HuH-7.5 (cell line): ENCODE measurements at regions not wholly inside any gene's neighbourhood (a gene's known extent, or its start where the extent isn't known, plus 50 kb on each side); places are given as distances from the start of the nearest gene placed in this dataset.
"Not testable (repeated sequence)": the region's sequence is repeated elsewhere in the genome, so short reads cannot be mapped to it uniquely, and the experiment has no call there.

Source experiments
- DNase-seq: peaks from one replicate; pipeline ENCODE4 v3.0.0; 2011; ENCODE audit warnings: low spot score

DNA sequence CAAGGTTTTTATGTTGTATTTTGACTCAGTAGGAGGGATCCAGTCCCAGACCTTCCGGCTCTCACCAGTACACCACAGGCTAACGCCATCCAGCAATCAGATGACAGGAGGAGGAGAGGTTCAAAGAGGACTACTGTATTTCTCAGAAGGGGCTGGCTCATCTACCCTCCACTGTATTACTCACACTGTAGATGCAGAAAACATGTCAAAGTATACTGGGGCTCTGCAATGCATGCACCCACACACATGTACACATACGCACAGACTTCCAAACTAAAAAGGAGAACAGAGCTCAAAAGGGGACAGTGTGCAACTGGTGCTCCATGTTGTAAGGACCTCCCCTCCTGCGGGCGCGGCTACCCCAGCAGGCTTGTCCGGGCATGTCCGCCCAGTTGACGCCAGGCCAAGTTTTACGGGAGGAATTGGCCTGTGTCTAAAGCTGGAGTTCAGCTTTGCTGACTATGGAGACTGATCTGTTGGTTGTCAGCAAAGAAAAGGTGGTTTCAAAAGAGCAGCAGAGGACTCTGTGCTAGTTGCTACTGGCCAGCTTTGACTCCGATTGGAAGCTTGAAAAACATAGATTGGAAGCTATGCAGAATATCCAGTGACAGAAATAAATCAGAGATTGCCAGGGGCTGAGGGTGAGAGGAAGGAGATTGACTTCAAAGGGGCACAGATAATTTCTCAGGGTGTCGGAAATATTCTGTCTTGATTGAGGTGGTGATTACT lies 314.2 kb downstream of the DLEU7 start:
- no peak for DNase-seq

DNA sequence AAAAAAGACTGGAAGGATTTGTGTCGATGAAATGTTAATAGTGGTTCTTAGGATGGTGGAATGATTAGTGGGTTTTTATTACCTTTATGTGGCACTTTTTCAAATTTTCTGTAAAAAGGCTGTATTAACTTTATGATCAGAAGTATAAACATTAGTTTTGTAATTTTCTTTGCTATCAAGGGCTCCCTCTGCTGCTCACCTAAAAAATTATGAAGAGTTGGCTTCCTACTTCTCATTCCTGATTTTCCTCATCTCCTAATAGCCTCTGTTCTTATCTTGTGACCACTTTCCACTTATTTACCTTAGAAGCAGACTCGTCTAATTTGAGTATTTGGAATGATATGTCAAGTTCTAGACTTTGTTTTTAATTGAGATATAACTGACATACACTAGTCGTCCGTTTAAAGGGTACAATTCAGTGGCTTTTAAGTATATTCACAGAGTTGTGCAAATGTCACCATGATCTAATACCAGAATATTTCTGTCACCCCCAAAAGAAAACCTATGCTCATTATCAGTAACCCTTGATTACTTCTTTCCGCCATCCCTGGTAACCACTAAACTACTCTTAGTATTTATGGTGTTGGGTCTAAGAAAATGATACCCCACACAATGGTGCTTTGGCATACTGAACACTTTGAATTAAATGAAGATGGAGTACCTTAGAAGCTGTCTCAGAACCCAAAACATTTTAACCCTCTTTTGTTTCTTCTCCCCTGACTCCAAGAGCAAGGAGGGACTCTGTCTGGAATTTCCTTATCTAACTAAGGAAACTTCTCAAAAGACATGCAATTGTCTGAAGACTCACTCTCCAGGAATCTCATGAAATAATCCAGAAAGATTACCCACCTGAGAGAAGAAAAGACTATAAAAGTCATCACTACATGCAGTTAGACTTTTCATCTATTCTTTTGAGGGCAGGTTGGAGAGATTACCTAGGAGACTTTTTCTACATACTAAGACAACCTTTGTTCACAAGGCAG lies 311.3 kb downstream of the DLEU7 start:
- no peak for DNase-seq

DNA sequence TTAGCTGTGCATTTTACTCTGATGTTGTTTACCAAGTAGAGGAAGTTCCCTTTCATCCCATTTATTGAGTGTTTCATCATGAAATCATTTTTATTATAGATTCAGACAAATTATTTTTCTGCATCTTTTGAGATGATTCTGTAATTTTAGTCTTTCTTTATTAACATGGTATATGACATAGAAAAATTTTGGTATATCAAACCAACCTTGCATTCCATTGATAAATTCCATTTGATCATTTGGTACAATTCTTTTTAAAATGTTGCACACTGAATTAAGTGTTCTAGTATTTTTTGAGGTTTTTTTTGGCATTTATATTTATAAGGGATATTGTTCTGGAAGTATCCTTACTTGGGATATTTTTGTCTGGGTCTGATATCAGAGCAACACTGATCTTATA lies 308.4 kb downstream of the DLEU7 start:
- DNase-seq: no peak

DNA sequence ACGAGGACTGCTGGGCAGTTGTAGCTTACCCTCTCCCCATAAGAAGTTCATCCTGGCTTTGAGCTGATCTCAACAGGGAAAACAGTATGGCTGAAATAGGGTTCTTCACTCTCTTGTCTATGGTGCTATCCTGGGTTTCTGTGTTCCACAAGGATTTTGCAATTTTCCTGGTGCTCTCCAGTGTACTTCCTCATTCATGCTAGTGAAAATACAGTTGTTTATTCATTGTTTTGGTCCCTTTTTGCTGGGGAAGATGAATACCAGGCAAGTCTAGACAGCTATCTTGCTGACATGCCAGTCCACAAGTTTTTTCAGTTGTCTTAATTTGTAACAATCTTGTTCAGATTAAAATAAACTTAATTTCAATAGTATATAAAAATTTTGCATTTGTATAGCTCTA lies 306.5 kb downstream of the DLEU7 start:
- DNase-seq: no peak

DNA sequence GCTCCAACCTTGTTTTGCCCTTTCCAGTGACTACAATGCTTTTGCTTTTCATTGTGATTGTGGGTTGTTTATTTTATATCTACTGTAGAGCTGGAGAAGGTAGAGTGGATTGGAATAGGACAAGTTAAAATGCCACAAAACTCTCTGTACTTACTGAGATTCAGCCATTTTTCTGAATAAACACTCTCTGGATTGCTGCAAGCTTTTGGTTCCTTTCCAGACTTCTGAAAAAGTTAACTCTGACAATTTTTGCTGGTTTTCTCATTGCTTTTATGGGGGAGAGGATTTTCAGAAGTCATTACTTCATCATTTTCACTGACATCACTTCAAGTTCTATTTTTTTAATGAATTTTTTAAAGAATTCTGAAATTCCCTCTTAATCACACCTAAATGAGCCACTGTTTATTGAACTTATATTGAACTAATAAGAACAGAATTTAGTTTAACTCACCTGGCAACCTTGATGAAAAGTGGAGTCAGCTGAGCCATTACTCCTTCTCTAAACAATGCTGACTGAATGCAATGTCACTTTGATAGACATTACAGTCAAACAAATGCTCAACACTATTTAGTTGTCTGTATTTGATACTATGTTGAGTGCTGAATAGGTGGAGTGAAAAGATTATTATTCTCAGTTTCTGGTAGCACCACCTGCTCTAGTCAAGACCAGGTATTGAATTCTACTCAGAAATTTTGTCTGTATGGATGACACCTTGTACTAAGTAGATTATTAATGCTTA lies 303.5 kb downstream of the DLEU7 start:
- DNase-seq: no peak

DNA sequence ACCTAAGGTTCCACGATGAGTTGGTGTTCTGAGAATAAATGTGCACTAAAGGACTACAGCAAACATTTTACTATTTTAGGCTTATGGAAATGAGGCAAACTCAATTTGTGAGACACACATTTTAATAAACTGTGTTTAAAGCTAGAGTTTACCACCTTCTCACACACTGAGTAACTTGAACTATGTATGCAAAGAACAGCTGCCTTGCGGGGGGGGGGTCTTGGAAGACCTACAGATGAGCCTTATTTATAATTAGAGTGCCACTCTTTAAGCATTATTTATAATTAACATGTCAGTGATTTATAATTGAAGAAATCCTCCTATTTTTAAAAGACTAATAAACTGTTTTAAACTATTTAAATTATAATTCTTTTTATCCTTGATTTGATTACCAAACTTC lies 300.4 kb downstream of the DLEU7 start:
- DNase-seq: no peak

DNA sequence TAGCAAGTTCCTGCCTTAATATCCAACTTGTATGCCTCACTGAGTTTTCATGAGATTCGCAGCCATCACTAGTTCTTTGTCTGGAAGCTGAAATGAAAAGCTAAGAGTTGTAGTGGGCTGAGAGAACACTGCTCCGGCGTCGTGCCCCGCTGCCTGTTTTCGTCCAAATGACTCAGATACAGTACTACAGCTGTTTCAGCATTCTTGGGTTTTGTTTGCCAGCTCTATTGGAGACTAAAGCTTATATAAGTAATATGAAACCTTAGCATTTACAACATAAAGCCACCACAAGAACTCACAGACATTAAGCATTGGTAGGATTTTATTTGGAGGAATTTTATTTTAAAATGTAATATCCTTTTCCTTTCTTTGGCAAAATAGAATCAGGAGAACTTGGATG lies 299.7 kb downstream of the DLEU7 start:
- no peak for DNase-seq

DNA sequence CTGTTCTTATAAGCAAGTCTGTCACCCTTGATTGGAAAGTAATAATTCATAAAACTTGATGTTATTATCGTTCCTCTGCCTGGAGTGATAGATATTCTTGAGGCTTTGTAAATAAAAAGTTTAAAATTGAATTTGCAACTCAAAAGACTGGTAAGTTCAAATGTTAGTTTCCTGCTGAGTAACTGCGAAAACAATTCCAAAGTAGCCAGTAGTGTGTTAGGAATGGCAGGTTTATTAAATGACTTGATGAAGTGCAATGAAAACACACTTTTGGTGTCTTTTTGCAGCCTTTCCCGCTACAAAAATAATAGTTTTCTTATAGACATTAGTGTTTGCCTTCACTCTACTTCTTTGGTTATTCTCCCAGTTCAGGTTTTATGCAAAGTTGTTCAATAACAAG lies 299.3 kb downstream of the DLEU7 start:
- DNase-seq: no peak

DNA sequence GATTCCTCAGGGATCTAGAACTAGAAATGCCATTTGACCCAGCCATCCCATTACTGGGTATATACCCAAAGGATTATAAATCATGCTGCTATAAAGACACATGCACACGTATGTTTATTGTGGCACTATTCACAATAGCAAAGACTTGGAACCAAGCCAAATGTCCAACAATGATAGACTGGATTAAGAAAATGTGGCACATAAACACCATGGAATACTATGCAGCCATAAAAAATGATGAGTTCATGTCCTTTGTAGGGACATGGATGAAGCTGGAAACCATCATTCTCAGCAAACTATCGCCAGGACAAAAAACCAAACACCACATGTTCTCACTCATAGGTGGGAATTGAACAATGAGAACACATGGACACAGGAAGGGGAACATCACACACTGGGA lies 296.3 kb downstream of the DLEU7 start:
- DNase-seq: not testable (repeated sequence)

DNA sequence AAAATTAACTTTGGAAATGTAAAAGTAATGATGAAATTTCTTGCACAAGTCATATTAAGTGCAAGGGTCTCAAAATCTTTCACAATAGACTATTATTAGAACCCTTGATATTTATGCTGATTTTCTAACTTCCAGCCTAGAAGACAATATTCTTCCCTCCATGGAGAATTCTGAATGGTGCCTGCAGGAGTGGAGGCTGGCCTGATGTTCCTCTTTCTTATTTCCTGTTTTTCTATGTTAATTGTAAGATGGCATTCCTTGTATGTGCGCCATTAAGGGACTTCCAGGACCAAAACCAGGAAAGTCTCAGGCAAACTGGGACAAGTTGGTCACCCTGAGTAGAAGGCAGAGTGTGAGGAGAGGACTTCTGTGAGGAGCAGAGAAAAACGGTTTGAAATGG lies 294.9 kb downstream of the DLEU7 start:
- DNase-seq: no peak

DNA sequence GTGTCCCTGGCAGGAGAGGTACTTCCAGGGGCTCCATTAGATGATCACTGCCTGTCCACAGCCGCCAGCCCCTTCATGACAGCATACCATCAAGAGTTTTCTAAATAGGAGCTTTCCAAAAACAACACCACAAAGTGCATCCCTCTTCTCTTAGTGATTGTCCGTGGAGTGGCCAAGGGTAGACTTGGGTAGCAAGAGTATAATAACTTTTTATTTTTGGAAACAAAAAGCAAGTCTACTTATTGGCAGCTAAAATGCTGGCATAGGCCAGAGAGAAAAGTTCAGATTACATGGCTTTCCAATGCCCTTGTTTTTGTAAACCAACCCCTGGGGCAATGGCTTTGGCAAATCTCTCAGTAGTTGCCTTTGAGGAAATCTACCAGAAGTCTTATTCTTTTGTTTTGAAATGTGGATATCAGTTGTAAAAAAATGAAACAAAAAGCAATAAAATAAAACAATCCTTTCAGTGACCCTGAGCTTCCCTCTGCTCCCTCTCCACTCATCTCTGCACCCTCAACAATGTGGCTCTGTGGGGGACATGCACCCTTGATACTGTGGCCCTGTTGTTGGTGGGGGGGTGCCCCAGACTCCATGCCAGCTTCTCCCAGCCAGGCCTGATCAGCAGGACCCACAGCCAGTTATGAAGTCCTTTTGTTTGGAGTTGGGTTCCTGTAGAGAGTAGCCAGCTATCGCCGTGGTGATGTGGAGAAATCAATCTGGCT lies 294.1 kb downstream of the DLEU7 start:
- DNase-seq: no peak

DNA sequence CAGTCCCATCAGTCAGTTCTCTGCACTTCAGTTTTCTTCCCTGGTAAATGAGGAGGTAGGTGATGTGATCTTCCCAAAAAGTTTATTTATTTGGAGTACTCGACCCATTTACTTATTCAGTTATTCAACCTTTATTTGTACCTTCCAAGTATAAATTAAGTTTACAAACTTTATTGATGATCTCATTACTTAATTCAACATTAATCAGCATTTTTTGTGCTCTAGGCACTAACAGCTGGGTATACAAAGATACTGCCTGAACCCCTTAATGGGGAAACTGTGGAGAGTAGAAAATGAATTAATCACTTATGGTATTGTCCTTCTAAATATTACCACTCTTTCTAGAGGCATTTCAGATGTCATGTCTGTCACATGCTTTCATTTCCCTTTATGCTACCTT lies 293.3 kb downstream of the DLEU7 start:
- no peak for DNase-seq

DNA sequence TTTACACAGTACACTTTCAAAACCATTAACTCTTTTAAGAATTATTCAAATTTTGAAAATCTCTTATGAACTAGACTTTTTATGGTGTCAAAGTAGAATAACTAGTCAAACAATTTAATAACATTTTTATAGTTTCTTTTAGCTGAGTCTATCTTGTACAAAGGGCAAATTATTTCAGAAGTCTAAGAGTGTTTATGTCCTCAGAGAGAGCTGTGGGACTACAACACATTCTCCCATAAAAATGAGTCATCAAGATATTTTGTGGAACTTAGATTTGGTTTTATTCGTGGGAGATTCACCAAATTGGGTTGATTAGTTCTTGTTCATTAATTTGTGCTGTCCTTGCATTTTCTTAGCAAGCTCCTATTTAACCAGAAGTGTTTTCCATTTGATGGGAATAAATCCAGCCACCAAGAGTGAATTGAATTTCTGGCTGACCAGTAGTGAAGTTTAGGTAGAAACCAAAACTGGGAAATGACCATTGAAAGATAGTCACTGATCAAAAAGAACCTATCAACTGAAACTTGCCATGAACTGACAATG lies 291.0 kb downstream of the DLEU7 start:
- DNase-seq: no peak

DNA sequence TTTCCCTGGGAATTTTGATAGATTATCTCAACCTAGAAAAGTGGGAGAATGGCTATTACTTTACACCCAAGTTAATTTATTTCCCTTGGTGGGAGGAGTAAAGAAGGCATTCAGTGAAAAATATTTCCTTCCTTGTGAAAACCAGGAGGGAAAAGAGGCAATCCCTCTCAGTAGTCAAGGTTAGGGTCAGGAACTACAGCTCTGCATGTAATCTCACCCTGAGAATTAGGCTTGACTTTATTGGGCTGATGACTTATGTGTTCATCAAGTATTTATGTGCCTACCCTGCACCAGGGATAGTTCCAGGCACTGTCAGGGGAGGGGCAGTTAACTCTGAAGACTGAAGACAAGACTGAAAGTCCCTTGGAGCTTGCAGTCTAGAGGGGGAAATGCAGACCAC lies 281.8 kb downstream of the DLEU7 start:
- DNase-seq: no peak

DNA sequence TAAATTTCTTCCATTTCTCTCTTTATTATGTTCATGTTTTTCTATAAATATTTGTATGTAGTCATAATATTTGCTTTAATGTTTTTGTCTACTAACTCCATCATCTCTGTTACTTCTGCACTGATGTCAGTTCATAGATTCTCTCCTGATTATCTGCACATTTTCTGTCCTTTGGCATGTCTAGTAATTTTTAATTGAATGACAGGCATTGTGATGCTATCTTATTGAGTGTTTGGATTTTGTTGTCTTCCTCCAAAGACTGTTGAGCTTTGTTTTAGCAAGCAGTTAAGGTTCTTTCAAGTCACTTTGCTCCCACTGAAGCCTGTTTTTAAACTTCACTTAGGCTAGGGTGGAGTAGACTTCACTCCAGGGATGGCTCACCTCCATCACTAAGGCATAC lies 276.8 kb downstream of the DLEU7 start:
- no peak for DNase-seq

DNA sequence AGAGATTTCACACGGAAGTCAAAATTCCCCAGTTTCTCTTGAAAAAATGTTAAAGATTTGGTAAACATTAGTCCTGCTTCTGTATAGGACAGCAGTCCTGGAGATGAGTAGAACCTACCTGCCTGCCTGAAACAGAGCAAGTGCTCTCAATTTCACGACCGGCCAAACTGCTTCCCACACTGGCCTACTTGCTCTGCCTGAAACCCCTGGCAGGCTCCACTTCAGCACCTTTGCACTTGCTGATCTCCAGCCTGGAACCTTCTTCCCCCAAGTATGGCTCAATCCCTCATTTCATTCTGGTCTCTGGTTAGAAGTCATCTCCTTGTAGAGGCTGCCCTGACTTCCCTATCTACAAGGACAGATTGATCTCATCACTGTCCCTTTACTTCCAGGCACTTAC lies 271.4 kb downstream of the DLEU7 start:
- no peak for DNase-seq

DNA sequence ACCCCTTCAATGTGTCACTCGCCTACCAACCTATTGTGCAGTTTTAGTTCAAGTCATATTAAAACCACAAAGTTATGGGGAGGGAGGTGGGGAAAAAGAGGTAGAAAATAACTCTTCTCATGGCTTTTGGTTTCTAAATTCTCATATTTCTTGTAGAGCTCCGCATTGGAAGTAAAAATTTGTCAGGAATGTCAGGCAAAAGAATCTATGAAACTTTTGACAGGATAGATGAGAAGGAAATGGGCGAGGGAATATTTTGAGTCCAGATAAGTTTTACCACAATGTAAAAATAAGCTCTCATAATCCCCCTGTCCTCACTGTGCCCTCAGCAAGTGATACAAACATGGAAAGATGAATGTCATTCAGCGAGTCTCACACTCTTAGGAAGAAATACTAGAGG lies 270.4 kb downstream of the DLEU7 start:
- DNase-seq: no peak

DNA sequence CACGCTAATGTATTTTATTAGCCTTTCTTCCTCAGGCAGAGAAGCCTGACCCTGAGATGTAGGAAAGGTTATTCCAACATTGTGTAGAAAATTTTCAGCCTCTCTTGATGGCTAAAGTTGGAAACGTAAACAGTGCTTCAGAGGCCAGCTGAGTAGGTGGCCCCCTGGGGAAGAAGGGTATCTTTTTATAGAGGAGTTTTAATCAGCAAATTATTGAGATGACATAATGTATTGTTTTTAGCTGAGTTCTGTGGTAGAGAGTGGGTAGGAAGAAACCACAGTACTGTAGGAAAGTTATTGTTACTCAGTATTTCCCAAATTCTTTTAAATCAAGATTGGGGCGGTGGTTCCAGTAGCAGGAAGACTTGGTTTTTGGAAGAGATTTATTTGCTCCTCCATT lies 268.8 kb downstream of the DLEU7 start:
- no peak for DNase-seq

DNA sequence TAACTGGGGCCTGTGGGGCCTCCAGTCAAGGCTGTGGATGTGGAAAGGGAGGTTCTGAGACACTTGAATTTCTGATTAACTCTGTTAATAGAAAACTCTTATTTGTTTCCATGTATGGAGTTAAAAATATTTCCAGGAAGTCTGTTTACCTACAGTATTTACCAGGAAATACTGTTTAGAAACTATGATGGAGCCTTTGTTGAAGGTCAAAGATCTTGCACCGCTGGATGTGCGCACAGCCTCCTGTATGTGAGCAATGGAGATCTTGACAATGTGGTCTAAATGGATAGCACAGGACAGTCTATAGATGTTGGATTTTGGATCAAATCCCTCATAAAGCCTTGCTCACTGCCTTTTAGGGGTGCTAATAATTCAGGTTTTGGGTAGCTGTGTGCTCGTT lies 268.4 kb downstream of the DLEU7 start:
- no peak for DNase-seq

DNA sequence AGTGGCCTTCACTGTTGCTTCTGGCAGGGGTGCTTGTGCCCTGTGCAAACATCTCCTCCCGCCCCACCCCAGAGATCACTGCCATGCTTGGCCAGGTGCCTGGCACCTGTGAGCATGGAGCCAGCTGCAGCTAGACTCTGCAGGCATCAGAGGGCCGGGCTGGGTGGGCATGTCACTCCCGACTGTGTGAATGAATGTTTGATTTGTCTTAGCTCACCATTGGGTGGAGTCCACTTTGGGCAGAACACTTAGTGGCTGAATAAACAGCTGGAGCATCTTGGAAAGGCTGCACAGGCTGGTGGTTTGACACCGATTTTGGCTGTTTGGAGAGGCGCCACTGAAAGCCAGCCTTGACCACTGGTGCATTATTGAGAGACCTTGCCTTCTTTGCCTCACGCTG lies 267.3 kb downstream of the DLEU7 start:
- no peak for DNase-seq

DNA sequence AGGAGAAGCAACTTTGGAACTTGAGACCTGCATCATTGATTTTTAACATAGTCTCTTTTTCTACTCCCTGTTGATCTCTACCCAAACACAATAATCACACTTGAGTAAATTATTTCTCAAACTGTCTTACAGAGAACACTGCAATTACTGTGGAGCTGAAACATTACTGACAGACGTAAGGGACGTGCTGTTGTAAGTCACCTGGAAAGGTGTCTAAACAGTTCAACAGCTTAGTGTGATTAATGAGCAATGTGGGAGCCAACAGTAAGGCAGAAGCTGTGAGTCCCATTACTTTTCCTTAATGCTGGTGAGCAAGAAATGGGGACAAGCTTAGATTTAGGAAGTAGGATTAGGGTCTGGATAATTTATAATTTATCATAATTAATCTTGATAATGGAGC lies 265.7 kb downstream of the DLEU7 start:
- DNase-seq: no peak
